IMR-90 (cell line): ENCODE measurements at regions not wholly inside any gene's neighbourhood (a gene's known extent, or its start where the extent isn't known, plus 50 kb on each side); places are given as distances from the start of the nearest gene placed in this dataset.

Experiments
- ATAC-seq: fragments of 200-7000 bp; cut with Tn5 transposase; 2 replicates; pipeline ENCODE4 v1.9.1; 2020; ENCODE audit warnings: low read depth, mild to moderate bottlenecking, moderate library complexity
- BruUV-seq: library from RNA; stranded (reverse); fragments of 400-500 nt; replicated peaks from 2 replicates; lab custom pipeline; 2021; lab: Mats Ljungman, UMichigan
- CTCF ChIA-PET: fragments of 300-600 bp; formaldehyde crosslinking; extraction: SDS; loops from one replicate; lab custom pipeline; 2021; ENCODE audit warnings: antibody characterized with exemption; lab: Yijun Ruan, JAX
- POLR2A ChIA-PET: fragments of 300-600 bp; sonication (Branson Sonifier 250); formaldehyde crosslinking; loops from one replicate; lab custom pipeline; 2022; ENCODE audit warnings: antibody characterized with exemption; ENCODE audit not compliant: unreplicated experiment; lab: Charles Lee
- DNase-seq: peaks from one replicate; pipeline ENCODE4 v3.0.0; 2013
- H2AFZ ChIP-seq: replicated peaks from 2 replicates; pipeline ENCODE3; 2013; ENCODE audit warnings: low read length, mild to moderate bottlenecking; ENCODE audit not compliant: poor library complexity
- H2AK5ac ChIP-seq: 2 replicates; pipeline ENCODE4 v1.6.1; 2013; ENCODE audit warnings: low read depth, low read length, inconsistent platforms
- H2AK9ac ChIP-seq: replicated peaks from 2 replicates; pipeline ENCODE3; 2013; ENCODE audit warnings: mild to moderate bottlenecking, low read depth, low read length, moderate library complexity; ENCODE audit not compliant: poor library complexity
- H2BK120ac ChIP-seq: 2 replicates; pipeline ENCODE4 v1.6.1; 2013; ENCODE audit warnings: low read depth, low read length, inconsistent platforms
- H2BK15ac ChIP-seq: 3 replicates; pipeline ENCODE4 v1.6.1; 2013; ENCODE audit warnings: low read depth, low read length, inconsistent platforms
- H2BK20ac ChIP-seq: 2 replicates; pipeline ENCODE4 v1.6.1; 2013; ENCODE audit warnings: low read depth, mild to moderate bottlenecking, inconsistent platforms, low read length, moderate library complexity
- H2BK5ac ChIP-seq: 2 replicates; pipeline ENCODE4 v1.6.1; 2013; ENCODE audit warnings: mild to moderate bottlenecking, low read depth, low read length, inconsistent platforms; ENCODE audit not compliant: poor library complexity, severe bottlenecking
- H3K14ac ChIP-seq: replicated peaks from 2 replicates; pipeline ENCODE4 v1.6.1; 2013; ENCODE audit warnings: low read depth, low read length, inconsistent platforms
- H3K18ac ChIP-seq: 2 replicates; pipeline ENCODE4 v1.6.1; 2013; ENCODE audit warnings: low read depth, low read length, control low read depth
- H3K23ac ChIP-seq: 2 replicates; pipeline ENCODE4 v1.6.1; 2013; ENCODE audit warnings: low read depth, low read length, inconsistent platforms
- H3K27ac ChIP-seq: 2 replicates; pipeline ENCODE4 v1.5.1; 2013; ENCODE audit warnings: mild to moderate bottlenecking, control low read depth, low read length; ENCODE audit not compliant: insufficient read depth
- H3K27me3 ChIP-seq: 2 replicates; pipeline ENCODE4 v1.6.1; 2013; ENCODE audit warnings: low read length; ENCODE audit not compliant: control insufficient read depth, insufficient read depth
- H3K36me3 ChIP-seq: 2 replicates; pipeline ENCODE4 v1.6.1; 2013; ENCODE audit warnings: low read length, mixed read lengths; ENCODE audit not compliant: control insufficient read depth, insufficient read depth
- H3K4ac ChIP-seq: 2 replicates; pipeline ENCODE4 v1.6.1; 2013; ENCODE audit warnings: low read depth, low read length, inconsistent platforms
- H3K4me1 ChIP-seq: 2 replicates; pipeline ENCODE4 v1.6.1; 2013; ENCODE audit warnings: low read length, mixed read lengths; ENCODE audit not compliant: control insufficient read depth, insufficient read depth
- H3K4me2 ChIP-seq: 2 replicates; pipeline ENCODE4 v1.6.1; 2013; ENCODE audit warnings: low read depth, mild to moderate bottlenecking, control low read depth, low read length, moderate library complexity
- H3K4me3 ChIP-seq: 2 replicates; pipeline ENCODE4 v1.5.1; 2013; ENCODE audit warnings: low read depth, mild to moderate bottlenecking, control low read depth, low read length, moderate library complexity; ENCODE audit not compliant: insufficient read depth
- H3K56ac ChIP-seq: 2 replicates; pipeline ENCODE4 v1.6.1; 2013; ENCODE audit warnings: low read length, inconsistent platforms; ENCODE audit not compliant: insufficient read depth; ENCODE audit errors: extremely low read depth
- H3K79me1 ChIP-seq, 2 experiments: 2 replicates each; pipeline ENCODE4 v1.6.1; 2013; ENCODE audit warnings: low read length in 2 of 2, inconsistent platforms in 1 of 2, low read depth in 1 of 2
- H3K9ac ChIP-seq: 2 replicates; pipeline ENCODE4 v1.6.1; 2013; ENCODE audit warnings: low read depth, low read length, control low read depth
- H3K9me1 ChIP-seq: 2 replicates; pipeline ENCODE4 v1.6.1; 2013; ENCODE audit warnings: low read length, inconsistent platforms; ENCODE audit not compliant: insufficient read depth
- H3K9me3 ChIP-seq: 2 replicates; pipeline ENCODE4 v1.6.1; 2013; ENCODE audit warnings: low read length; ENCODE audit not compliant: control insufficient read depth, insufficient read depth
- H4K20me1 ChIP-seq: 2 replicates; pipeline ENCODE4 v1.6.1; 2013; ENCODE audit warnings: low read length, inconsistent platforms; ENCODE audit not compliant: insufficient read depth
- H4K5ac ChIP-seq: 2 replicates; pipeline ENCODE4 v1.6.1; 2013; ENCODE audit warnings: mild to moderate bottlenecking, low read depth, low read length, control low read depth
- H4K8ac ChIP-seq, 2 experiments: 2 replicates each; pipeline ENCODE4 v1.6.1; 2013; ENCODE audit warnings: low read depth in 2 of 2, low read length in 2 of 2, control low read depth in 1 of 2, inconsistent platforms in 1 of 2
- H4K91ac ChIP-seq: 2 replicates; pipeline ENCODE4 v1.6.1; 2013; ENCODE audit warnings: low read depth, low read length, inconsistent platforms; ENCODE audit not compliant: insufficient read depth
- BHLHE40 ChIP-seq: fragments of 150-350 bp; IDR thresholded peaks from 2 replicates; pipeline ENCODE4 v1.6.1; 2016; ENCODE audit warnings: mild to moderate bottlenecking, low read depth, low read length
- CEBPB ChIP-seq: IDR thresholded peaks from 2 replicates; pipeline ENCODE4 v1.6.1; 2012; ENCODE audit warnings: low read depth, low read length, improper control_type of control experiment
- CHD1 ChIP-seq: IDR thresholded peaks from 2 replicates; pipeline ENCODE4 v1.6.1; 2012; ENCODE audit warnings: low read depth, low read length, improper control_type of control experiment
- CTCF ChIP-seq: conservative IDR thresholded peaks from 2 replicates; pipeline ENCODE4 v1.5.1; 2012; ENCODE audit warnings: mild to moderate bottlenecking, low read depth, low read length, improper control_type of control experiment
- ELK1 ChIP-seq: fragments of 150-350 bp; IDR thresholded peaks from 2 replicates; pipeline ENCODE4 v1.6.1; 2016; ENCODE audit warnings: low read depth, mild to moderate bottlenecking, low read length, moderate library complexity, borderline replicate concordance
- MAFK ChIP-seq: IDR thresholded peaks from 2 replicates; pipeline ENCODE4 v1.6.1; 2012; ENCODE audit warnings: low read depth, low read length, improper control_type of control experiment
- MAZ ChIP-seq: IDR thresholded peaks from 2 replicates; pipeline ENCODE4 v1.6.1; 2012; ENCODE audit warnings: low read depth, mild to moderate bottlenecking, low read length, improper control_type of control experiment, moderate library complexity, borderline replicate concordance
- MXI1 ChIP-seq: IDR thresholded peaks from 2 replicates; pipeline ENCODE4 v1.6.1; 2012; ENCODE audit warnings: low read depth, mild to moderate bottlenecking, low read length, moderate library complexity, borderline replicate concordance
- NFE2L2 ChIP-seq: fragments of 150-350 bp; IDR thresholded peaks from 2 replicates; pipeline ENCODE4 v1.6.1; 2016; ENCODE audit warnings: low read depth, mild to moderate bottlenecking, low read length
- RAD21 ChIP-seq: IDR thresholded peaks from 2 replicates; pipeline ENCODE4 v1.6.1; 2012; ENCODE audit warnings: low read length, improper control_type of control experiment
- RCOR1 ChIP-seq: IDR thresholded peaks from 2 replicates; pipeline ENCODE4 v1.6.1; 2012; ENCODE audit warnings: mild to moderate bottlenecking, low read length, improper control_type of control experiment; ENCODE audit not compliant: insufficient replicate concordance
- SMC3 ChIP-seq: fragments of 150-350 bp; IDR thresholded peaks from 2 replicates; pipeline ENCODE4 v1.6.1; 2016; ENCODE audit warnings: low read depth, mild to moderate bottlenecking, antibody characterized with exemption, low read length, moderate library complexity
- USF2 ChIP-seq: fragments of 150-350 bp; IDR thresholded peaks from 2 replicates; pipeline ENCODE4 v1.6.1; 2017; ENCODE audit warnings: mild to moderate bottlenecking, antibody characterized with exemption, low read length, low read depth
- WGBS, 2 experiments: methylation state at CpG; one replicate each; pipeline versions ENCODE4 v1.1.5 to v1.1.7; 2013; ENCODE audit warnings: missing lambda C conversion rate in 2 of 2; ENCODE audit not compliant: insufficient read length in 1 of 2; ENCODE audit errors: extremely low coverage in 2 of 2; 5-methylcytosine and 5-hydroxymethylcytosine counted together
- dilution Hi-C: fragments of 300-500 bp; cut with HindIII; formaldehyde crosslinking; loops from one replicate; pipeline ENCODE4 v1.14.3; 2018; ENCODE audit warnings: low sequenced_read_pairs; ENCODE audit not compliant: unreplicated experiment
- in situ Hi-C: fragments of 300-500 bp; cut with MboI; formaldehyde crosslinking; loops from 3 replicates; pipeline ENCODE4 v1.14.3; 2019; ENCODE audit warnings: low sequenced_read_pairs, inconsistent platforms, mixed read lengths
- intact Hi-C: fragments of 100-400 bp; cut with micrococcal nuclease; formaldehyde crosslinking; loops from 2 replicates; pipeline ENCODE4 v1.10.0; 2022

- POLR2A ChIA-PET = no interaction called here
- H2BK5ac ChIP-seq = no peak overlapping the region
- H4K20me1 ChIP-seq = no peaks in the 10 kb centered on the region
- no peaks in the 10 kb centered on the region for H3K27me3 ChIP-seq
- H4K8ac ChIP-seq = no peak overlapping the region
- no peak overlapping the region for H3K27ac ChIP-seq
- H3K4me3 ChIP-seq = no peak overlapping the region
- no peak overlapping the region for H2BK20ac ChIP-seq
- CTCF ChIA-PET = interaction anchor here (0.9 kb wide), 1 partner anchor 96 kb away, joined by 3 read pairs; no protein-coding TSS in a partner anchor
- WGBS, 2 experiments = no CpG with 5 or more reads among the region's 3 CpGs
- no peak overlapping the region for H2BK15ac ChIP-seq
- H3K14ac ChIP-seq = no peak overlapping the region
- no peak overlapping the region for H3K23ac ChIP-seq
- TF ChIP-seq MAFK = no peak
- no peak for TF ChIP-seq MAZ
- TF ChIP-seq RAD21 = no peak
- TF ChIP-seq BHLHE40 = no peak
- TF ChIP-seq SMC3 = no peak
- no peak for TF ChIP-seq MXI1
- TF ChIP-seq RCOR1 = no peak
- no peak for TF ChIP-seq CTCF
- TF ChIP-seq CHD1 = no peak
- no peak for TF ChIP-seq USF2
- no peak for TF ChIP-seq ELK1
- no peak for TF ChIP-seq CEBPB
- TF ChIP-seq NFE2L2 = no peak
- H3K79me1 ChIP-seq = no peaks in the 10 kb centered on the region
- H2AK5ac ChIP-seq = no peak overlapping the region
- H3K4me1 ChIP-seq = peaks cover 9% of the 10 kb centered on the region
- no peak overlapping the region for H2AFZ ChIP-seq
- H3K4me2 ChIP-seq = no peak overlapping the region
- dilution Hi-C loops (no loop called here), intact Hi-C loops (loop anchor here (5.0 to 10.0 kb wide), 4 partner anchors 447 to 931 kb away; no protein-coding TSS in a partner anchor), in situ Hi-C loops (loop anchor here (5.0 to 10.0 kb wide), 2 partner anchors 587 to 819 kb away; no protein-coding TSS in a partner anchor)
- DNase-seq (no peak), ATAC-seq (no peak)
- H2AK9ac ChIP-seq = no peak overlapping the region
- H3K56ac ChIP-seq = no peak overlapping the region
- no peaks in the 10 kb centered on the region; the same call in 1 of the 2 replicates for H3K9me1 ChIP-seq
- no TSS peak for BruUV-seq
- no peaks in the 10 kb centered on the region for H3K36me3 ChIP-seq
- H2BK120ac ChIP-seq = no peak overlapping the region
- no peak overlapping the region for H4K5ac ChIP-seq
- H3K9ac ChIP-seq = no peak overlapping the region
- no peak overlapping the region for H4K91ac ChIP-seq
- H3K9me3 ChIP-seq = no peaks in the 10 kb centered on the region
- no peak overlapping the region for H3K4ac ChIP-seq
- H3K18ac ChIP-seq = no peak overlapping the region
These were observed 339.3 kb upstream of the NR5A2 start for GRCh38 chr1:199688133-199688676.
